ENCODE measurements at regions not wholly inside any gene's neighbourhood (a gene's known extent, or its start where the extent isn't known, plus 50 kb on each side); places are given as distances from the start of the nearest gene placed in this dataset.

- dilution Hi-C loops (cut with MboI; ENCODE audit: extremely low pct_ligation_motif_present, low sequenced_read_pairs): no loop called here
Measured at GRCh38 chr19:28631961-28632360, 581.0 kb downstream of the UQCRFS1 start.

More at GRCh38 chr19:28631961-28632360, 581.0 kb downstream of the UQCRFS1 start:
- intact Hi-C loops (cut with micrococcal nuclease): no loop called here
- Histone ChIP-seq H2AFZ (ENCODE audit: low read depth, low read length) (no peak overlapping the region), H3K36me3 (ENCODE audit: control insufficient read depth in 2 of 2, extremely low read depth in 1 of 2, insufficient read depth in 2 of 2, low read length in 2 of 2) (no peaks in the 10 kb centered on the region), H3K79me2 (ENCODE audit: control insufficient read depth, insufficient read depth, low read length) (no peaks in the 10 kb centered on the region), H3K27me3 (ENCODE audit: control insufficient read depth in 2 of 2, insufficient read depth in 2 of 2, low read length in 2 of 2) (no peaks in the 10 kb centered on the region), H3K27ac (ENCODE audit: insufficient read depth, low read depth, low read length) (no peak overlapping the region), H4K20me1 (replicated peaks; ENCODE audit: control insufficient read depth, extremely low read depth, insufficient read depth, low read length) (no peaks in the 10 kb centered on the region), H3K4me3 (replicated peaks in 1 of 3; ENCODE audit: insufficient read depth in 1 of 3, low read depth in 1 of 3, low read length in 3 of 3) (no peak overlapping the region), H3K4me1 (ENCODE audit: control insufficient read depth, extremely low read depth, insufficient read depth, low read length) (no peaks in the 10 kb centered on the region), H3K9me1 (replicated peaks; ENCODE audit: control insufficient read depth, extremely low read depth, insufficient read depth, low read length) (no peaks in the 10 kb centered on the region), H3K4me2 (ENCODE audit: insufficient read depth, low read length) (no peak overlapping the region), H3K9ac (replicated peaks; ENCODE audit: extremely low read depth, insufficient read depth, low read length) (no peak overlapping the region), H3K9me3 (replicated peaks; ENCODE audit: control insufficient read depth, insufficient read depth, low read length) (no peaks in the 10 kb centered on the region)
- no peak for DNase-seq (ENCODE audit: low read depth, low spot score)
- ChIA-PET POLR2A (no interaction called here), CTCF (no interaction called here)
- TF ChIP-seq JUN (IDR thresholded peaks at IDR 0.05; ENCODE audit: borderline replicate concordance, insufficient read depth, insufficient read length, low read depth): no peak
- no peak for TF ChIP-seq MYC (IDR thresholded peaks at IDR 0.05; ENCODE audit: low read depth, low read length)
- TF ChIP-seq POLR2AphosphoS5 (IDR thresholded peaks at IDR 0.05; ENCODE audit: insufficient read depth, low read depth, low read length): no peak
- no peak for TF ChIP-seq GATA2 (IDR thresholded peaks at IDR 0.05; ENCODE audit: insufficient read depth, insufficient read length, low read depth, low read length)
- no peak for TF ChIP-seq EZH2 (IDR thresholded peaks at IDR 0.05; ENCODE audit: borderline replicate concordance, low read depth, low read length, severe bottlenecking)
- TF ChIP-seq POLR2A (IDR thresholded peaks at IDR 0.05; ENCODE audit: low read depth, low read length): no peak
- TF ChIP-seq MAX (IDR thresholded peaks at IDR 0.05; ENCODE audit: insufficient read depth, insufficient read length): no peak
- TF ChIP-seq CTCF (IDR thresholded peaks at IDR 0.05; ENCODE audit: extremely low read depth in 1 of 2, insufficient read depth in 1 of 2, low read depth in 1 of 2, low read length in 2 of 2): no peak
- no peak for TF ChIP-seq FOS (IDR thresholded peaks at IDR 0.05; ENCODE audit: borderline replicate concordance, insufficient read depth, low read length)
- no TSS peak for BruUV-seq (replicated peaks)
- FAIRE-seq: no peak

All from endothelial cell of umbilical vein (primary cell).